Sigmoid colon (tissue), 6 donors: ENCODE measurements at regions not wholly inside any gene's neighbourhood (a gene's known extent, or its start where the extent isn't known, plus 50 kb on each side); places are given as distances from the start of the nearest gene placed in this dataset.

Experiments used
- DNase-seq: peaks from one replicate; pipeline ENCODE4 v3.0.0-alpha.2; 2019
- H3K27ac ChIP-seq, 4 donors: fragments of 200-600 bp; sonication (generic); one replicate each; pipeline ENCODE4 v1.5.1; 2016 to 2019; ENCODE audit warnings: mild to moderate bottlenecking in 1 of 4
- H3K27me3 ChIP-seq, 3 donors: fragments of 200-600 bp; sonication (generic); one replicate each; pipeline ENCODE4 v1.5.1; 2019; ENCODE audit warnings: mild to moderate bottlenecking in 1 of 3
- H3K36me3 ChIP-seq, 4 donors: fragments of 200-600 bp; sonication (generic); one replicate each; pipeline ENCODE4 v1.5.1; 2016 to 2019
- H3K4me1 ChIP-seq, 4 donors: fragments of 200-600 bp; sonication (generic); one replicate each; pipeline ENCODE4 v1.5.1; 2017 to 2019
- H3K4me3 ChIP-seq, 4 donors: fragments of 200-600 bp; sonication (generic); one replicate each; pipeline ENCODE4 v1.5.1; 2017 to 2019; ENCODE audit warnings: mild to moderate bottlenecking in 2 of 4, moderate library complexity in 1 of 4
- H3K9me3 ChIP-seq, 4 donors: fragments of 200-600 bp in 3 of 4; sonication (generic) in 3 of 4; one replicate each; pipeline versions ENCODE4 v1.5.1 to v1.6.1; 2013 to 2019
- CTCF ChIP-seq, 4 experiments: fragments of 450-650 bp in 3 of 4; fragments of 200-600 bp in 1 of 4; IDR thresholded peaks; one replicate each; pipeline ENCODE4 v1.5.1; 2016 to 2019; ENCODE audit warnings: antibody characterized with exemption in 4 of 4, mild to moderate bottlenecking in 3 of 4, moderate library complexity in 2 of 4
- EP300 ChIP-seq, 4 donors: sonication (generic); formaldehyde crosslinking; IDR thresholded peaks; one replicate each; pipeline ENCODE4 v1.6.1; 2017; ENCODE audit warnings: antibody characterized with exemption in 4 of 4
- POLR2A ChIP-seq, 2 donors: fragments of 450-650 bp; IDR thresholded peaks; one replicate each; pipeline ENCODE4 v1.6.1; 2016; ENCODE audit warnings: antibody characterized with exemption in 2 of 2, mild to moderate bottlenecking in 2 of 2, moderate library complexity in 2 of 2
- POLR2AphosphoS5 ChIP-seq, 4 donors: sonication (generic); formaldehyde crosslinking; IDR thresholded peaks; one replicate each; pipeline ENCODE4 v1.6.1; 2017; ENCODE audit warnings: antibody characterized with exemption in 4 of 4
- WGBS, 2 donors: extraction: QIAGEN DNeasy Blood & Tissue Kit; methylation state at CpG; one replicate each; pipeline ENCODE4 v1.1.7; 2013; 5-methylcytosine and 5-hydroxymethylcytosine counted together
- intact Hi-C: fragments of 100-400 bp; cut with DNase I; formaldehyde crosslinking; loops from one replicate; pipeline ENCODE4 v1.15.1; 2023
- donor health status: healthy with polysubstance abuse.
- donor health status: healthy.

- Histone ChIP-seq H3K27me3 (no peaks in the 10 kb centered on the region), H3K36me3 (no peaks in the 10 kb centered on the region), H3K4me3 (no peak overlapping the region), H3K4me1 (no peaks in the 10 kb centered on the region), H3K9me3 (peaks cover 0 to 3% (median 0%) of the 10 kb centered on the region in 4 donors), H3K27ac (no peak overlapping the region)
- intact Hi-C loops, result no loop called here
- TF ChIP-seq CTCF (IDR thresholded peaks at IDR 0.05), result no peak
- TF ChIP-seq EP300 (IDR thresholded peaks at IDR 0.05), result no peak
- TF ChIP-seq POLR2A (IDR thresholded peaks at IDR 0.05), result no peak
- no peak for TF ChIP-seq POLR2AphosphoS5 (IDR thresholded peaks at IDR 0.05)
- 29 to 37% methylated on average over 5 of the region's 5 CpGs for WGBS, 2 donors
- DNase-seq, result no peak
Measured at GRCh38 chr5:173512637-173513435, 103.6 kb downstream of the BOD1 start.

GRCh38 chr5:173509060-173509459 lies 107.4 kb downstream of the BOD1 start:
- Histone ChIP-seq H3K27ac (no peak overlapping the region), H3K9me3 (peaks cover 0 to 5% (median 3%) of the 10 kb centered on the region in 4 donors), H3K36me3 (no peaks in the 10 kb centered on the region), H3K4me1 (no peaks in the 10 kb centered on the region), H3K4me3 (no peak overlapping the region), H3K27me3 (no peaks in the 10 kb centered on the region)
- TF ChIP-seq POLR2AphosphoS5 (IDR thresholded peaks at IDR 0.05) (no peak), POLR2A (IDR thresholded peaks at IDR 0.05) (no peak), CTCF (IDR thresholded peaks at IDR 0.05) (no peak), EP300 (IDR thresholded peaks at IDR 0.05) (no peak)
- intact Hi-C loops, result no loop called here
- 75 to 81% methylated on average over 3 of the region's 3 CpGs for WGBS, 2 donors
- DNase-seq, result no peak

- Histone ChIP-seq H3K9me3 (peaks cover 0 to 5% (median 3%) of the 10 kb centered on the region in 4 donors), H3K27ac (no peak overlapping the region), H3K36me3 (no peaks in the 10 kb centered on the region), H3K4me3 (no peak overlapping the region), H3K4me1 (no peaks in the 10 kb centered on the region), H3K27me3 (no peaks in the 10 kb centered on the region)
- 85 to 87% methylated on average over 5 of the region's 5 CpGs for WGBS, 2 donors
- TF ChIP-seq POLR2A (IDR thresholded peaks at IDR 0.05) (no peak), POLR2AphosphoS5 (IDR thresholded peaks at IDR 0.05) (no peak), CTCF (IDR thresholded peaks at IDR 0.05) (no peak), EP300 (IDR thresholded peaks at IDR 0.05) (no peak)
- no peak for DNase-seq
- intact Hi-C loops, result no loop called here
Measured at GRCh38 chr5:173507171-173507570, 109.3 kb downstream of the BOD1 start.

GRCh38 chr5:173505634-173506033 lies 110.8 kb downstream of the BOD1 start:
- intact Hi-C loops, result no loop called here
- DNase-seq, result no peak
- TF ChIP-seq POLR2A (IDR thresholded peaks at IDR 0.05) (no peak), POLR2AphosphoS5 (IDR thresholded peaks at IDR 0.05) (no peak), EP300 (IDR thresholded peaks at IDR 0.05) (no peak), CTCF (IDR thresholded peaks at IDR 0.05) (no peak)
- Histone ChIP-seq H3K27me3 (no peaks in the 10 kb centered on the region), H3K4me3 (no peak overlapping the region), H3K36me3 (no peaks in the 10 kb centered on the region), H3K4me1 (no peaks in the 10 kb centered on the region), H3K27ac (no peak overlapping the region), H3K9me3 (peaks cover 0 to 5% (median 3%) of the 10 kb centered on the region in 4 donors)
- 79 to 86% methylated on average over 3 of the region's 3 CpGs for WGBS, 2 donors
